Fibroblast of lung (primary cell): ENCODE measurements at regions not wholly inside any gene's neighbourhood (a gene's known extent, or its start where the extent isn't known, plus 50 kb on each side); places are given as distances from the start of the nearest gene placed in this dataset.

Experiments used
- DNase-seq, 2 donors: peaks; one replicate each; pipeline versions ENCODE4 v3.0.0 to v3.0.0-alpha.2; 2010; ENCODE audit warnings: low read depth in 2 of 2
- H2AFZ ChIP-seq: 2 replicates; pipeline ENCODE4 v1.5.1; 2012; ENCODE audit warnings: low read length, control low read depth, inconsistent platforms
- H3K27ac ChIP-seq: 2 replicates; pipeline ENCODE4 v1.5.1; 2011; ENCODE audit warnings: low read length, control low read depth; ENCODE audit not compliant: insufficient read depth
- H3K27me3 ChIP-seq: 2 replicates; pipeline ENCODE4 v1.5.1; 2011; ENCODE audit warnings: mild to moderate bottlenecking, low read length; ENCODE audit not compliant: control insufficient read depth, insufficient read depth
- H3K36me3 ChIP-seq: 2 replicates; pipeline ENCODE4 v1.5.1; 2011; ENCODE audit warnings: low read length; ENCODE audit not compliant: control insufficient read depth, insufficient read depth
- H3K4me1 ChIP-seq: 2 replicates; pipeline ENCODE4 v1.5.1; 2011; ENCODE audit warnings: low read length; ENCODE audit not compliant: control insufficient read depth, insufficient read depth; ENCODE audit errors: extremely low read depth
- H3K4me2 ChIP-seq: 2 replicates; pipeline ENCODE4 v1.5.1; 2011; ENCODE audit warnings: low read length, control low read depth; ENCODE audit not compliant: insufficient read depth; ENCODE audit errors: extremely low read depth
- H3K4me3 ChIP-seq, 4 experiments: fragments of 200-600 bp in 1 of 4; sonication (generic) in 1 of 4; replicated peaks in 1 of 4; 2 replicates each; pipeline ENCODE4 v1.5.1; 2011 to 2016; ENCODE audit warnings: low read length in 4 of 4, low read depth in 3 of 4, mild to moderate bottlenecking in 3 of 4, control low read depth in 2 of 4, inconsistent platforms in 1 of 4, mixed read lengths in 1 of 4; ENCODE audit not compliant: insufficient read depth in 1 of 4; ENCODE audit errors: control extremely low read depth in 1 of 4
- H3K79me2 ChIP-seq: 2 replicates; pipeline ENCODE4 v1.5.1; 2012; ENCODE audit warnings: mild to moderate bottlenecking, low read length, inconsistent platforms; ENCODE audit not compliant: control insufficient read depth, insufficient read depth
- H3K9ac ChIP-seq: 2 replicates; pipeline ENCODE4 v1.5.1; 2011; ENCODE audit warnings: mild to moderate bottlenecking, low read length, control low read depth; ENCODE audit not compliant: insufficient read depth
- H3K9me3 ChIP-seq: 2 replicates; pipeline ENCODE4 v1.5.1; 2012; ENCODE audit warnings: low read depth, low read length; ENCODE audit not compliant: control insufficient read depth, insufficient read depth
- H4K20me1 ChIP-seq: 2 replicates; pipeline ENCODE4 v1.5.1; 2011; ENCODE audit warnings: low read length; ENCODE audit not compliant: control insufficient read depth, insufficient read depth; ENCODE audit errors: extremely low read depth
- EZH2 ChIP-seq: IDR thresholded peaks from 2 replicates; pipeline ENCODE4 v1.5.1; 2012; ENCODE audit warnings: low read length, control low read depth, mild to moderate bottlenecking; ENCODE audit errors: missing control alignments
- TF ChIP-seq, protein P1 (sequence below), 2 donors: IDR thresholded peaks in 1 of 2; conservative IDR thresholded peaks in 1 of 2; 1 replicate in 1 of 2; 2 replicates in 1 of 2; pipeline ENCODE4 v1.5.1; 2011 to 2012; ENCODE audit warnings: low read length in 2 of 2, control low read depth in 1 of 2, inconsistent platforms in 1 of 2, low read depth in 1 of 2, mild to moderate bottlenecking in 1 of 2

DNA sequence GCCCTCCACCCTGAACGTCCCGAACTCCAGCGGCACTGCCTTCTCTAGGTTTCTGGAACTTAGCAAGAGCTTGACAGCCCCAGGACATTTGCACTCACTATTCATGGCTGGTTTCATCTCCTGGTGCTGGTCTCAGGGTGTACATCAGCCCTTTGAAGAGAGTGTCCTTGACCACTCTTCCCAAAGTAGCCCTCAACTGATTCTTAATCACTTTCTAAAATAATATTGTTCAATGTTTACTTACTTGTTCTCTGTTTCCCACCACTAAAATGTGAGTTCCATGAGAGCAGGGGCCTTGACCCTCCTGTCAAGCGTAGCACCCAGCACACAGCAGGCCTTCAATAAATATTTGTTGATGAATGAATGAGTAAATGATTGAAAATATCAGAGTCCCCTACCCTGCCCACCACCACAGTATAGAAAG lies 262.5 kb downstream of the RHOU start:
- DNase-seq = no peak

DNA sequence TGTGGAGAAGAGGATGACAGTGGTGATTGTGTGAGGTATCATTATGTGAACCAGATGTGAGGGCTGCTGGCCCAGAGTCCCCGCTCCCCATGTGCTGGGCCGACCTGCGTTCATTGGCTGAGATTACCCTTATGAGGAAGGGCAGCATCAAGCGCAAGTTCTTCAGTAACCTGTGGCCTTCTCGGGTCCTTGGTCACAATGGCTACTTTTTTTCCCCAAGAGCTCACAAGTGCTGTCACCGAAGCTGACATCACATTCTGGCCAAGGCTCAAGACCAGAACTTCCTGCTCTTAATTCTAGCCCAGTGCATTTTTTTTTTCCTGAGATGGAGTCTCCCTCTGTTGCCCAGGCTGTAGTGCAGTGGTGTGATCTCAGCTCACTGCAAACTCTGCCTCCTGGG lies 262.9 kb downstream of the RHOU start:
- no peak for DNase-seq
- Histone ChIP-seq H3K4me2 (no peak overlapping the region), H3K27ac (no peak overlapping the region), H3K4me1 (no peaks in the 10 kb centered on the region), H3K79me2 (no peaks in the 10 kb centered on the region), H3K27me3 (no peaks in the 10 kb centered on the region), H2AFZ (no peak overlapping the region), H4K20me1 (no peaks in the 10 kb centered on the region), H3K9ac (no peak overlapping the region), H3K36me3 (no peaks in the 10 kb centered on the region), H3K9me3 (no peaks in the 10 kb centered on the region), H3K4me3 (no peak overlapping the region)
- TF ChIP-seq EZH2 = no peak
- TF ChIP-seq, protein P1, sequence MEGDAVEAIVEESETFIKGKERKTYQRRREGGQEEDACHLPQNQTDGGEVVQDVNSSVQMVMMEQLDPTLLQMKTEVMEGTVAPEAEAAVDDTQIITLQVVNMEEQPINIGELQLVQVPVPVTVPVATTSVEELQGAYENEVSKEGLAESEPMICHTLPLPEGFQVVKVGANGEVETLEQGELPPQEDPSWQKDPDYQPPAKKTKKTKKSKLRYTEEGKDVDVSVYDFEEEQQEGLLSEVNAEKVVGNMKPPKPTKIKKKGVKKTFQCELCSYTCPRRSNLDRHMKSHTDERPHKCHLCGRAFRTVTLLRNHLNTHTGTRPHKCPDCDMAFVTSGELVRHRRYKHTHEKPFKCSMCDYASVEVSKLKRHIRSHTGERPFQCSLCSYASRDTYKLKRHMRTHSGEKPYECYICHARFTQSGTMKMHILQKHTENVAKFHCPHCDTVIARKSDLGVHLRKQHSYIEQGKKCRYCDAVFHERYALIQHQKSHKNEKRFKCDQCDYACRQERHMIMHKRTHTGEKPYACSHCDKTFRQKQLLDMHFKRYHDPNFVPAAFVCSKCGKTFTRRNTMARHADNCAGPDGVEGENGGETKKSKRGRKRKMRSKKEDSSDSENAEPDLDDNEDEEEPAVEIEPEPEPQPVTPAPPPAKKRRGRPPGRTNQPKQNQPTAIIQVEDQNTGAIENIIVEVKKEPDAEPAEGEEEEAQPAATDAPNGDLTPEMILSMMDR (conservative IDR thresholded peaks at IDR 0.05 in 1 of 2, IDR thresholded peaks at IDR 0.05 in 1 of 2; ENCODE audit: low read depth in 1 of 2, low read length in 2 of 2) = no peak

More for the DNA sequence above, 262.5 kb downstream of the RHOU start:
- Histone ChIP-seq H3K9ac (no peak overlapping the region), H3K9me3 (no peaks in the 10 kb centered on the region), H3K36me3 (no peaks in the 10 kb centered on the region), H3K4me2 (no peak overlapping the region), H3K27ac (no peak overlapping the region), H3K79me2 (no peaks in the 10 kb centered on the region), H3K4me1 (no peaks in the 10 kb centered on the region), H4K20me1 (no peaks in the 10 kb centered on the region), H3K27me3 (no peaks in the 10 kb centered on the region), H2AFZ (no peak overlapping the region), H3K4me3 (no peak overlapping the region)
- TF ChIP-seq, protein P1 (conservative IDR thresholded peaks at IDR 0.05 in 1 of 2, IDR thresholded peaks at IDR 0.05 in 1 of 2; ENCODE audit: low read depth in 1 of 2, low read length in 2 of 2) = no peak

DNA sequence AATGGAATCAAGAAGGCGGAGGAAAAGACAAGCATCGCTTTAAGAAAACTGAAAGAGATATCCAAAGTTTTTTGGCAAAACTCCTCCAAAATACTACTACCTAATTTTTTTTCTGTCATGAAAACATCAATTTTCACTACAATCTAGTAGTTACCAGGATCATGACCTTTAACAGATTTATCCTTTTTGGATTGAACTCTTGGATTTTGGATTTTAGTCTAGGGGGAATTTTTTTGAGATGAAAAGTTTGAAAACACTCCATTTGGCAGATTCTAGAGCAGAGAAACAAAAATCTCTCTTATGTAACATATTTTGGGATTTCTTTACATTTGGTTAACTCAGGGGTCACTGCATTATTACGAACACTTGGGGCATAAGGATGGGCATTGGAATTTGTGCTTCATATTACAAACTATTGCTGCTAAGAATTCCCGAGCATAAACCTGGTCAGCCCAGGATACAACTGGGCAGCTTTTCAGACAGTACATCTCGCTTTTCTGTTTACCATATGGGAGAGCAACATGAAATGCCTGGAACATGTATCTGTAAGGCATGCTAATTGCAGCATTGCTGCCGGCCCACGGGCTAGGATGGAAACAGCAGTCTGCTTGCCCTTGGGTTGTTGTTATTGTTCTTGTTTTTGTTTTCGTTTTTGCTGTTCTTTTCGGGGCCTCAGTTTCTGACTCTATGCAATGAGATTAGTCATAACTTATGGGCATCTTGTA lies 264.3 kb downstream of the RHOU start:
- no peaks in the 10 kb centered on the region for H3K27me3 ChIP-seq
- H3K4me2 ChIP-seq = no peak overlapping the region
- H3K4me1 ChIP-seq = no peaks in the 10 kb centered on the region
- no peak overlapping the region for H3K27ac ChIP-seq
- no peak for DNase-seq
- H3K4me3 ChIP-seq = no peak overlapping the region
- H3K36me3 ChIP-seq = no peaks in the 10 kb centered on the region
- H3K9ac ChIP-seq = no peak overlapping the region
- H4K20me1 ChIP-seq = no peaks in the 10 kb centered on the region
- no peaks in the 10 kb centered on the region for H3K79me2 ChIP-seq
- no peak for TF ChIP-seq EZH2
- TF ChIP-seq, protein P1 (conservative IDR thresholded peaks at IDR 0.05 in 1 of 2, IDR thresholded peaks at IDR 0.05 in 1 of 2; ENCODE audit: low read depth in 1 of 2, low read length in 2 of 2) = no peak
- no peaks in the 10 kb centered on the region for H3K9me3 ChIP-seq
- H2AFZ ChIP-seq = no peak overlapping the region
